Right ventricle myocardium superior (tissue), 1 donor: ENCODE measurements at regions not wholly inside any gene's neighbourhood (a gene's known extent, or its start where the extent isn't known, plus 50 kb on each side); places are given as distances from the start of the nearest gene placed in this dataset.

Experiments used
- ATAC-seq: fragments of 200-7000 bp; cut with Tn5 transposase; one replicate; pipeline ENCODE4 v1.9.1; 2020; ENCODE audit warnings: mild to moderate bottlenecking; ENCODE audit not compliant: poor library complexity
- DNase-seq: peaks from one replicate; pipeline ENCODE4 v3.0.0-alpha.2; 2020
- intact Hi-C: fragments of 100-400 bp; cut with DNase I; formaldehyde crosslinking; loops from one replicate; pipeline ENCODE4 v1.11.2; 2022
- donor health status: DM: no; HTN: yes; CAD: no; lungs with severe emphysema.

GRCh38 chr16:17847234-17847795, 376.6 kb upstream of the XYLT1 start:
- DNase-seq (no peak), ATAC-seq (no peak)
- intact Hi-C loops, result no loop called here

- ATAC-seq (no peak), DNase-seq (no peak)
- intact Hi-C loops, result no loop called here
Observed at GRCh38 chr16:17846030-17846429, 375.3 kb upstream of the XYLT1 start.

DNA sequence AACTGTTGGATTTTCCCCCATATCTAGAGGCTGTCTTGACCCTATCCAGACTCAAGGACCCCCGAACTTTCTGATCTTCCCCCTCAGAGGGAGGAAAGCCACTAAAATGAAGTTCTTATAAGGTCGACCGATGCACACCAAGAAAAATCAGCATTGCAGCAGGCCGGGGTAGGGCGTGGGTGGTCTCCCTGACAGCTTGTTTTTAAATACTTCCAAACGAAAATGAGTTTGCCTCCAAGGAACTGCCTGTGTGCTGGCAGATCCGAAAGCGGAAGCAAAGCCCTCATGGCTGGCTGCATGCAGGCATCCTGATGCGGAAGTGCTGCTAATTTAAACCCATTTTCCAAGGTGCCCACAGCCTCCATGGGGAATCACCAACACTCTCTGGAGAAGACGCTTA, 374.3 kb upstream of the XYLT1 start:
- ATAC-seq (no peak), DNase-seq (no peak)
- intact Hi-C loops, result no loop called here

DNA sequence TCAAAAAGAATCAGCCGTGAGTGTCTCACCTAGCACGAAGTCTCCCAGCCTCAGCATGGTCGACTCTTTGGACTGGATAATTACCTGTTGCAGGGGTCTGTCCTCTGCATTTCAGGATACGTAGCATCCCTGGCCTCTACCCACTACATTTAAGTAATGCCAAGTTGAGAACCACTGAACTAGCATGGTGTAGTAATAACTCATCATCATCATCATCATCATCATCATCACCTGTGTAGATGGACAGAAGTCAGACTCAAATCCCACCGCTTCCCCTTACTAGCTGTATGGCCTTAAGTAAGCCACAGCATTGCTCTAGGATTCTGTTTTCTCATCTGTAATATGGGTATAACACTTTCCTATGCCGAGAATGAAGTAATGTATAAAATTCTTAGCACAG, 373.1 kb upstream of the XYLT1 start:
- intact Hi-C loops, result no loop called here
- DNase-seq, result no peak
- no peak for ATAC-seq

DNA sequence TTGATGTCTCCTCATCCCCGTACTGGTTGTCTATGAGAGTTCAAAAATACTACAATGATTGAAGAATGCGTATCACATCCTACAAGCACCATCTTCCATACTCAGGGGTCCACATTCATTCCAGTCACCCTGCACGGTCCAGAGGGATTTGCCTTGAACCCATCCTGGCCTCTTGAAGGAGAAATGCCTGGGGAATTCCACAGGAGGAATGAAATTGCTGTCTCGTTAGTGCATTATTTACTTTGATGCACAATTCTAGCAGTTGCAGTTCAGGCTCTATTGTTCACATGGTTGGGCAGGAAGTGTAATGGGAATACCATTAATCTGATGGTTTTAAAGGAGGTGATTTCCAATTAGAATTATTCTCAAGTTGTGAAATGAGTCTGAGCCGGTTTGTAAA, 369.1 kb upstream of the XYLT1 start:
- intact Hi-C loops, result no loop called here
- DNase-seq (no peak), ATAC-seq (no peak)

DNA sequence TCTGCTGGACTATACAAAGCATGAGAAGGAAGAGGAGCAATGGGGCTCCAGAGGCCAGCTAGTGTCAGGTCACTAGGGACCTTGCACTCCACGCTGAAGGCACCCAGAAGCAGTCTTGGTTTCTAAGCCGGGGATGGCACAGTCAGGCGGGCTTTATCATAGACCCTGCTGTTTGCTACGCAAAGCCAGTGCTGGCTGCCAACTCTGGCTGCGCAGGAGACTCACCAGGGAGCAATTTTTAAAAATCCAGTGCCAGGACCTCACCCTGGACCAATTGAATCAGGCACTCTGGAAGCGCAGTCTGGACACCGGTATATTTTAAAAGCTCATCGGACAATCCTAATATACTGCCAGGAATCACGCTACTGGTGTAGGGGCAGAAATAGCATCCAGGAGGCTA, 368.5 kb upstream of the XYLT1 start:
- ATAC-seq (no peak), DNase-seq (no peak)
- intact Hi-C loops, result no loop called here

DNA sequence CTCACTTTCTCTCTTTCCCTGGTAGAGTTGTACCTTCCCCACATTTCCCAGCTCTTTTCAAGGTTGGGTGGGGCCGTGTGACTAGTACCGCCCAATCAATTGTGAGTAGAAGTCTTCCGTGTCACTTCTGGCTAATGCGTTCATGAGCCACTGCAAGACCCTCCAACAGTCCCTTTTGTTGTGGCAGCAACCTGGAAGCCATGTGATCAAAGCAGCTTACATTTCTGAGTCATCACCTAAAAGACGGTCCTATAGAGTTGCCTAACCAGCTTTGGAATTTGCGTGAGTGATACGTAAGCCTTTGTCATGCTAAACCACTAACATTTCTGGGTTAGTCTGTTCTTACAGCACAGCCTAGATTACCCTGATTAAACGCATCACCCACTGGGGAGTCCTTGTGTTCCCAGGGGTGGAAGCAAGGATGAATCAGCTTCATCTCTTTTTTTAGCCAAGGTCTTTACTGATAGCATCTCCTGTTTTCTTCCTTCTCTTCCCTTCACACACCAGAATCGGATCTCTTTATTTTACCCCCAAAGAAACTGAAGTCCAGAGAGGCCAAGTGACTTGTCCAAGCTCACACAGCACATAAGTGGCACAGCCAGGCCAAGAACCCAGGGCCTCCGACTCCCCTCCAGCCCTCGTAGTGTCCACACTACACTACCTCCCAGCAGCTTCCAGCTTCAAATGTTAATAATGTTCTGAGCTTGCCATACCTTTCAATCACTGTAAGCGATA, 366.3 kb upstream of the XYLT1 start:
- no peak for DNase-seq
- intact Hi-C loops, result no loop called here
- no peak for ATAC-seq

GRCh38 chr16:17835118-17835876, 364.5 kb upstream of the XYLT1 start:
- intact Hi-C loops, result no loop called here
- DNase-seq (no peak), ATAC-seq (no peak)

DNA sequence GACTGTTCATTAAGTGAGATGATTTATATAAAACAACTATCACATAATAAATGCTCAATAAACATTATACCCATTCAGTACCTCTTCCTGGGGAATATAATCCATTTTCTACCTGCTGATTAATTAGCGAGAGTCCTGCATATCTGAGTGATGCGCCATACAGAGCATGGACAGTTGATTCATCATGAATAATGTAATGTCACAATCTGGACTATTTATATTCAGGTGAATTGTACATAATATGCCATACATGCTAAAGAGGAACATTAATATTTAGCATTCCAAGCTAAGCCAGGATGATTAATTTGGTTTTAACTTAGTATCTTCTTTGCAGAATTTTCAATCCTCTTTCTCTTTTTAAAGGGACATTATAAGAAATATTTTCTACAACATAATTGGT, 362.0 kb upstream of the XYLT1 start:
- DNase-seq (no peak), ATAC-seq (no peak)
- intact Hi-C loops, result no loop called here

GRCh38 chr16:17831330-17831729, 360.6 kb upstream of the XYLT1 start:
- ATAC-seq (no peak), DNase-seq (no peak)
- intact Hi-C loops, result no loop called here

- DNase-seq (no peak), ATAC-seq (no peak)
- intact Hi-C loops, result no loop called here
Observed at GRCh38 chr16:17830651-17831050, 359.9 kb upstream of the XYLT1 start.

DNA sequence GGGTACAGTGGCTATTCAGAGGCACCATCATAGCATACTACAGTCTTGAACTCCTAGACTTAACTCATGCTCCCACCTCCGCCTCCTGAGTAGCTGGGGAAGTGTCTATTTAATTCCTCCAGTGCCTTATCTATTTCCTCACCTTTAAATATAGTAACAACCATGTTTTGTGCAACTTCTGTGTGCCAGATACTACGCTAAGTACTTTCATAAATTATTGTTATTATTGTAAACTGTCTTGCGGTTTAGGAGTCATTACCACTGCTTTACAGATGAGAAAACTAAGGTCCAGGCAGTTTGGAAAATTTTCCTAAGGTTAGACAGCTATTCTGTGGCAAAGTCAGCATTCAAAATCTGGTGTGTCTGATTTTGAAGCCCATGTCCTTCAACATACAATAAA, 359.1 kb upstream of the XYLT1 start:
- DNase-seq (no peak), ATAC-seq (no peak)
- intact Hi-C loops, result no loop called here

DNA sequence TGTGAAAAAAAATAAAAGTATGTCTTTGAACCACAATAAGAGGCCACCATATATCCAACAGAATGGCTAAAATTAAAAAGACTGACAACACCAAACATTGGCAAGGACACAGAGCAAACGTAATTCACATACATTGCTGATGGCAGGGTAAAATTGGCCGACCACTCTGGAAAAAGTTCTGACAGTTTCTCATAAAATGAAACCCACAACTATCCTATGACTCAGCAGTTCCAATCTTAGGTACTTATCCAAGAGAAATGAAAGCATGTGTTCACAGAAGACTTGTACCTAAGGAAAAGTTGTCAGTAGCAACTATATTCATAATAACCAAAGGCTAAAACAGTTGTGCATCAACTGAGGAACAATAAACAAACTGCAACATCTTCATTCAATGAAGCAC, 357.3 kb upstream of the XYLT1 start:
- no peak for DNase-seq
- intact Hi-C loops, result no loop called here
- no peak for ATAC-seq

DNA sequence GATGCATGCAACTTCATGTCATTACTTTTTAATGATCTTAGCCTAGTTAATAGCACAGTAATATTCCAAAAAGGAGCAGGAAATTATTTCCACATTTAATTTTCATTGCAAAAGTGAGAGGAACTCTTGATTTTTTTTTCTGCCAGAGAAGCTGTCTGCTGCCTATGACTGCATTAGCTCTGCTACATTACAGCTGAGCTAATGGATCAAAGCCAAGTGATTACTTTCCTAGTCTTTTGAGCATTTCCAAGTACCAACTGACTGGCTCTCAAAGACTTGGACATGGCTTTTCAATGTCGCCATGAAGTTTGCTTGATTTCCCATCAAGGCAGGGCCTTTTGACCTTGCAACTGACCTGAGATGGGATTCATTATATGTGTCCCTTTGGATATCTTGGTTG, 356.6 kb upstream of the XYLT1 start:
- ATAC-seq (no peak), DNase-seq (no peak)
- intact Hi-C loops, result no loop called here

DNA sequence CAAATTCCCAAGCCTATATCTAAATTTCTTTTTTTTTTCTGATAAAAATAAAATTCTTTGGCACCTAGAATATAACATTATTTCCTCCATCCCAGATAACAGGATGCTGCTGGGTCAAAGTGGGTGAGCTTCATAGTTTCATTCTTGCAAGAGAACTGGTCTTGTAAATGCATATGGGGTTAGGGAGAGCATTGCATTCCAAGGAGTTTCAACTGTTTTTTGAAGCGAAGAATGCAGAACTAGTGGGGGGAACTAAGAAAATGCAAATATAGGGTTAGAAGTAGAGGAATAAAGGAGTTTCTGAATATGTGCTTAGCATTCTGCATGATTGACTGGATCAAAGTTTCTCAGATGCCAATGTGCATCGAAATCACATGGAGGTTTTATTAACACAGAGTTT, 347.2 kb upstream of the XYLT1 start:
- DNase-seq (no peak), ATAC-seq (no peak)
- intact Hi-C loops, result no loop called here

DNA sequence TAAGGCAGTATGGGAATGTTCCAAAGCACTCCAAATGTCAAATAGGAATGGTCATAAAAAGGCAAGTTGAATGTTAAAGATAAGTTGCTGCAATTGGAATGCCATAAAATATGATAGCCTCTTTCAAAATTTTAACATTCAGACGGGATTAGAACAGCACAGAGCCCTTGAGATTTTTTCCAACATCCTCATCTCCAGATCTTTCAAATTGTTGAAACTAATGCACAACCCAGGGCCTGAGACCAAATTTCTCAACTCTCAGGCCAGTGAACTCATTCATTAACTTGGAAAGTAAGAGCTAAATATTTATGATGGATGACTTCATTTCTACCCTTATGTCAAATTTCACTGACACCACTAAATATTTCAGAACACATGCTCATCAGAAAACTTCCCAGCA, 346.5 kb upstream of the XYLT1 start:
- intact Hi-C loops, result no loop called here
- DNase-seq (no peak), ATAC-seq (no peak)

DNA sequence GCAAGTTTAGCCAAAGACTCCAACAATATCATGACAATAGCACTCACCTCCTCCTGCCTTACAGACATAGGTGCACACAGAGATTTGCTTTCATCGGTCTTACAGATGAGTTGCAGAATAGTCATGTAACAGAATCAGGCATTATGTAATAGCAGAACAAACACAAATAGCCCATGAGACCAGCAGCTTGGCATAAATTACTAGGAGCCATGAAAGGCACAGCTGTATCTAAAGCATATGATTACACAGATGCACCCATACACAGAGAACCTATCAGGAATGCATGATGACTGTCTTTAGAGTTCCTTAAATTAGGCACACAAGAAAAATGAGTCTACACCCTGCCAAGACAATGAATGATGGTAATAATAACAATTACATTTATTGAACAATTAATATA, 342.0 kb upstream of the XYLT1 start:
- DNase-seq (no peak), ATAC-seq (no peak)
- intact Hi-C loops, result no loop called here

GRCh38 chr16:17804857-17805256, 334.1 kb upstream of the XYLT1 start:
- intact Hi-C loops, result no loop called here
- no peak for ATAC-seq
- DNase-seq, result no peak

- ATAC-seq, result no peak
- DNase-seq, result no peak
- intact Hi-C loops, result no loop called here
Observed at GRCh38 chr16:17803625-17804410, 333.1 kb upstream of the XYLT1 start.

- no peak for DNase-seq
- intact Hi-C loops, result no loop called here
- ATAC-seq, result no peak
Observed at GRCh38 chr16:17802571-17802970, 331.8 kb upstream of the XYLT1 start.
